ENCODE measurements at regions not wholly inside any gene's neighbourhood (a gene's known extent, or its start where the extent isn't known, plus 50 kb on each side); places are given as distances from the start of the nearest gene placed in this dataset.
"Not testable (repeated sequence)": the region's sequence is repeated elsewhere in the genome, so short reads cannot be mapped to it uniquely, and the experiment has no call there.

DNA sequence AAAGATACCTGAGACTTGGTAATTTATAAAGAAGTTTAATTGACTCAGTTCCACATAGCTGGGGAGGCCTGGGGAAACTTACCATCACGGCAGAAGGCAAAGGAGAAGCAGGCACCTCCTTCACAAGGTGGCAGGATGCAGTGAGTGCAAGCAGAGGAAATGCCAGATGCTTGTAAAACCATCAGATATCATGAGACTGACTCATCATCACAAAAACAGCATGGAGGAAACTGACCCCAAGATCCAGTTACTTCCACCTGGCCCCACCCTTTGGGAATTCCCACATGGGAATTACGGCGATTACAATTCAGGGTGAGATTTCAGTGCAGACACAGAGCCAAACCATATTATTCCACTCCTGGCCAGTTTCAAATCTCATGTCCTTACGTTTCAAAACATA is 514.7 kb upstream of the SPANXN1 start:
- H3K36me3 ChIP-seq (ENCODE audit: insufficient read depth, low read length): no peaks in the 10 kb centered on the region
- no peak overlapping the region for H3K4me2 ChIP-seq (ENCODE audit: insufficient read depth, low read length)
- DNase-seq (ENCODE audit: insufficient read length, low spot score, missing footprints): no peak
- no peak overlapping the region for H2AFZ ChIP-seq (ENCODE audit: low read length)
- no peaks in the 10 kb centered on the region for H3K27me3 ChIP-seq (ENCODE audit: insufficient read depth, low read length)
- no peaks in the 10 kb centered on the region for H3K9me3 ChIP-seq (ENCODE audit: low read depth, low read length)
- no peak for TF ChIP-seq CTCF (IDR thresholded peaks at IDR 0.05; ENCODE audit: extremely low read depth, low read depth, low read length)
- no peaks in the 10 kb centered on the region for H3K4me1 ChIP-seq (ENCODE audit: insufficient read depth, low read length)
- H4K20me1 ChIP-seq (ENCODE audit: insufficient read depth, low read length): no peaks in the 10 kb centered on the region
- H3K79me2 ChIP-seq (ENCODE audit: insufficient read depth, low read length): no peaks in the 10 kb centered on the region
- no peak overlapping the region for H3K4me3 ChIP-seq (ENCODE audit: insufficient read depth, low read length)
- H3K27ac ChIP-seq (ENCODE audit: low read depth, low read length): no peak overlapping the region

DNA sequence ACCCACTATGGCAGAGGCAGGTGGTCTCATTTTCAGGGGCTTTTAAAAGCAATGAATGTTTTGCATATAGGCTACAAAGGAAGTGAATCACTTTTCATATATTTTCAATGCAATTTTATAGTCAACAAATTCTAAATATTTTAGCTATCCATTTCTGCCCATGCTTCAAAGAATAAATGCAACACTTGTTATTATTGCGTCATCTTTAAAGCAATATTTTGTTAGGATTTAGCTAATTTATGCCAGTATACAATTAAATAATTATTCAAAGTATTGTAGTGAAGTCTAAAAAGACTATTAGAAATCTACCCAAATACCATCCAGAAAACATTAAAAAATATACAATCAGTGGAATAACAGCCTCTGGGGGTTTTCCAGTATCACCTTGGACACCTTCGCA is 509.1 kb upstream of the SPANXN1 start:
- no peak for DNase-seq (ENCODE audit: insufficient read length, low spot score, missing footprints)
- H2AFZ ChIP-seq (ENCODE audit: low read length): no peak overlapping the region
- H3K4me2 ChIP-seq (ENCODE audit: insufficient read depth, low read length): no peak overlapping the region
- no peaks in the 10 kb centered on the region for H3K36me3 ChIP-seq (ENCODE audit: insufficient read depth, low read length)
- H3K79me2 ChIP-seq (ENCODE audit: insufficient read depth, low read length): no peaks in the 10 kb centered on the region
- no peak for TF ChIP-seq CTCF (IDR thresholded peaks at IDR 0.05; ENCODE audit: extremely low read depth, low read depth, low read length)
- H3K27me3 ChIP-seq (ENCODE audit: insufficient read depth, low read length): no peaks in the 10 kb centered on the region
- H3K4me3 ChIP-seq (ENCODE audit: insufficient read depth, low read length): no peak overlapping the region
- H3K27ac ChIP-seq (ENCODE audit: low read depth, low read length): no peak overlapping the region
- H4K20me1 ChIP-seq (ENCODE audit: insufficient read depth, low read length): no peaks in the 10 kb centered on the region
- H3K9me3 ChIP-seq (ENCODE audit: low read depth, low read length): no peaks in the 10 kb centered on the region
- no peaks in the 10 kb centered on the region for H3K4me1 ChIP-seq (ENCODE audit: insufficient read depth, low read length)

- H2AFZ ChIP-seq (ENCODE audit: low read length): no peak overlapping the region
- H3K27ac ChIP-seq (ENCODE audit: low read depth, low read length): no peak overlapping the region
- no peaks in the 10 kb centered on the region for H4K20me1 ChIP-seq (ENCODE audit: insufficient read depth, low read length)
- no peaks in the 10 kb centered on the region for H3K9me3 ChIP-seq (ENCODE audit: low read depth, low read length)
- H3K4me1 ChIP-seq (ENCODE audit: insufficient read depth, low read length): no peaks in the 10 kb centered on the region
- TF ChIP-seq CTCF (IDR thresholded peaks at IDR 0.05; ENCODE audit: extremely low read depth, low read depth, low read length): no peak
- H3K4me2 ChIP-seq (ENCODE audit: insufficient read depth, low read length): no peak overlapping the region
- H3K36me3 ChIP-seq (ENCODE audit: insufficient read depth, low read length): no peaks in the 10 kb centered on the region
- H3K4me3 ChIP-seq (ENCODE audit: insufficient read depth, low read length): no peak overlapping the region
- no peak for DNase-seq (ENCODE audit: insufficient read length, low spot score, missing footprints)
- no peaks in the 10 kb centered on the region for H3K27me3 ChIP-seq (ENCODE audit: insufficient read depth, low read length)
- H3K79me2 ChIP-seq (ENCODE audit: insufficient read depth, low read length): no peaks in the 10 kb centered on the region
These were observed 478.8 kb upstream of the SPANXN1 start for GRCh38 chrX:144768540-144768939.

- H3K79me2 ChIP-seq (ENCODE audit: insufficient read depth, low read length); H3K27me3 ChIP-seq (ENCODE audit: insufficient read depth, low read length); H3K4me3 ChIP-seq (ENCODE audit: insufficient read depth, low read length); H3K27ac ChIP-seq (ENCODE audit: low read depth, low read length); H3K36me3 ChIP-seq (ENCODE audit: insufficient read depth, low read length); H3K4me2 ChIP-seq (ENCODE audit: insufficient read depth, low read length); H3K4me1 ChIP-seq (ENCODE audit: insufficient read depth, low read length); DNase-seq (ENCODE audit: insufficient read length, low spot score, missing footprints); H2AFZ ChIP-seq (ENCODE audit: low read length); H3K9me3 ChIP-seq (ENCODE audit: low read depth, low read length); H4K20me1 ChIP-seq (ENCODE audit: insufficient read depth, low read length): not testable (repeated sequence)
These were observed 463.8 kb upstream of the SPANXN1 start for GRCh38 chrX:144783528-144783927.

DNA sequence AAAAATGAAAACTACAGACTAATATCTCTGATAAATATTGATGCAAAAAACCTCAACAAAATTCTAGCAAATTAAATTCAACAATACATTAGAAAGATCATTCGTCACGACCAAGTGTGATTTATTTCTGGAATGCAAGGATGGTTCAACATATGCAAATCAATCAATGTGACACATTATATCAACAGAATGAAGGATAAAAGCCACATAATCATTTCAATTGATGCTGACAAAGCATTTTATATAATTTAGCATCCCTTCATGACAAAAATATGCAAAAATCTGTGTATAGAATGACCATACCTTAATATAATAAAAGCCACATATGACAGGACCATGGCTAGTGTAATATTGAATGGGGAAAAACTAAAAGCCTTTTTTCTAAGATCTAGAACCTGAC is 457.2 kb upstream of the SPANXN1 start:
- H3K27ac ChIP-seq (ENCODE audit: low read depth, low read length): no peak overlapping the region
- H3K4me3 ChIP-seq (ENCODE audit: insufficient read depth, low read length): no peak overlapping the region
- no peaks in the 10 kb centered on the region for H3K27me3 ChIP-seq (ENCODE audit: insufficient read depth, low read length)
- no peak for DNase-seq (ENCODE audit: insufficient read length, low spot score, missing footprints)
- H4K20me1 ChIP-seq (ENCODE audit: insufficient read depth, low read length): no peaks in the 10 kb centered on the region
- H3K79me2 ChIP-seq (ENCODE audit: insufficient read depth, low read length): no peaks in the 10 kb centered on the region
- H3K4me1 ChIP-seq (ENCODE audit: insufficient read depth, low read length): no peaks in the 10 kb centered on the region
- no peaks in the 10 kb centered on the region for H3K9me3 ChIP-seq (ENCODE audit: low read depth, low read length)
- H3K36me3 ChIP-seq (ENCODE audit: insufficient read depth, low read length): no peaks in the 10 kb centered on the region
- no peak overlapping the region for H2AFZ ChIP-seq (ENCODE audit: low read length)
- H3K4me2 ChIP-seq (ENCODE audit: insufficient read depth, low read length): no peak overlapping the region
- no peak for TF ChIP-seq CTCF (IDR thresholded peaks at IDR 0.05; ENCODE audit: extremely low read depth, low read depth, low read length)
